ENCODE measurements at regions not wholly inside any gene's neighbourhood (a gene's known extent, or its start where the extent isn't known, plus 50 kb on each side); places are given as distances from the start of the nearest gene placed in this dataset.
"Not testable (repeated sequence)": the region's sequence is repeated elsewhere in the genome, so short reads cannot be mapped to it uniquely, and the experiment has no call there.

DNA sequence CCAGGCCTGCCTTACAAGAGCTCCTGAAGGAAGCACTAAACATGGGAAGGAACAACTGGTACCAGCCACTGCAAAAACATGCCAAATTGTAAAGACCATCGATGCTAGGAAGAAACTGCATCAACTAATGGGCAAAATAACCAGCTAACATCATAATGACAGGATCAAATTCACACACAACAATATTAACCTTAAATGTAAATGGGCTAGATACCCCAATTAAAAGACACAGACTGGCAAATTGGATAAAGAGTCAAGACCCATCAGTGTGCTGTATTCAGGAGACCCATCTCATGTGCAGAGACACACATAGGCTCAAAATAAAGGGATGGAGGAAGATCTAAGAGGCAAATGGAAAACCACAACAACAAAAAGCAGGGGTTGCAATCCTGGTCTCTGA is 75.8 kb downstream of the ELAPOR2 start:
- RAD21 ChIA-PET (ENCODE audit: low non-redundant PET in 1 of 2, low total read pairs in 2 of 2, uncharacterized antibody in 2 of 2, unreplicated experiment in 2 of 2), result not testable (repeated sequence)

DNA sequence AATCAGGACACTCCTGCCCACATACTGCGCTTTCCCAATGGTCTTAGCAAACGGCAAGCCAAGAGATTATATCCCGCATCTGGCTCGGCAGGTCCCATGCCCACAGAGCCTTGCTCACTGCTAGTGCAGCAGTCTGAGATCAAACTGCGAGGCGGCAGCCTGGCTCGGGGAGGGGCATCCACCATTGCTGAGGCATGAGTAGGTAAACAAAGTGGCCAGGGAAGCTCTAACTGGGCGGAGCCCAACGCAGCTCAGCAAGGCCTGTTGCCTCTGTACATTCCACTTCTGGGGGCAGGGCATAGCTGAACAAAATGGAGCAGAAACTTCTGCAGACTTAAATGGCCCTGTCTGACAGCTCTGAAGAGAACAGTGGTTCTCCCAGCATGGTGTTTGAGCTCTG is 77.5 kb downstream of the ELAPOR2 start:
- RAD21 ChIA-PET (ENCODE audit: low non-redundant PET in 1 of 2, low total read pairs in 2 of 2, uncharacterized antibody in 2 of 2, unreplicated experiment in 2 of 2); POLR2A ChIA-PET: not testable (repeated sequence)

More for the DNA sequence above, 75.8 kb downstream of the ELAPOR2 start:
- H3K9me2 ChIP-seq (ENCODE audit: insufficient read depth); H3K4me3 ChIP-seq (replicated peaks in 1 of 2; ENCODE audit: low read depth in 1 of 2, low read length in 2 of 2); DNase-seq (ENCODE audit: low read depth, low spot score); H3K27me3 ChIP-seq (ENCODE audit: insufficient read depth, low read length); H3K27ac ChIP-seq (ENCODE audit: low read depth, low read length); intact Hi-C loops (cut with micrococcal nuclease); H3K4me2 ChIP-seq (ENCODE audit: low read length); H2AFZ ChIP-seq (ENCODE audit: low read depth, low read length, poor library complexity, severe bottlenecking); H3K9ac ChIP-seq (ENCODE audit: low read length); H3K4me1 ChIP-seq (ENCODE audit: control insufficient read depth in 1 of 2, insufficient read depth in 2 of 2, low read length in 2 of 2); CTCF ChIA-PET; BruUV-seq (replicated peaks); ATAC-seq; POLR2A ChIA-PET; H3K9me3 ChIP-seq (ENCODE audit: control insufficient read depth in 1 of 2, insufficient read depth in 1 of 2, low read depth in 1 of 2, low read length in 2 of 2); H4K20me1 ChIP-seq (ENCODE audit: insufficient read depth); H3K79me2 ChIP-seq (ENCODE audit: insufficient read depth, low read length); H3K36me3 ChIP-seq (ENCODE audit: control insufficient read depth in 1 of 2, insufficient read depth in 2 of 2, low read length in 2 of 2): not testable (repeated sequence)

GRCh38 chr7:86981127-86981526 is 78.3 kb downstream of the ELAPOR2 start:
- H4K20me1 ChIP-seq (ENCODE audit: insufficient read depth), result no peaks in the 10 kb centered on the region
- POLR2A ChIA-PET, result no interaction called here
- H3K27ac ChIP-seq (ENCODE audit: low read depth, low read length), result no peak overlapping the region
- ATAC-seq (no peak), DNase-seq (ENCODE audit: low read depth, low spot score) (no peak)
- CTCF ChIA-PET, result no interaction called here
- H2AFZ ChIP-seq (ENCODE audit: low read depth, low read length, poor library complexity, severe bottlenecking), result no peak overlapping the region
- no TSS peak for BruUV-seq (replicated peaks)
- RAD21 ChIA-PET (ENCODE audit: low non-redundant PET in 1 of 2, low total read pairs in 2 of 2, uncharacterized antibody in 2 of 2, unreplicated experiment in 2 of 2), result no interaction called here
- H3K4me3 ChIP-seq (replicated peaks in 1 of 2; ENCODE audit: low read depth in 1 of 2, low read length in 2 of 2), result no peak overlapping the region
- no peaks in the 10 kb centered on the region for H3K4me1 ChIP-seq (ENCODE audit: control insufficient read depth in 1 of 2, insufficient read depth in 2 of 2, low read length in 2 of 2)
- H3K27me3 ChIP-seq (ENCODE audit: insufficient read depth, low read length), result no peaks in the 10 kb centered on the region
- no peak overlapping the region for H3K4me2 ChIP-seq (ENCODE audit: low read length)
- no peaks in the 10 kb centered on the region for H3K9me2 ChIP-seq (ENCODE audit: insufficient read depth)
- H3K9ac ChIP-seq (ENCODE audit: low read length), result no peak overlapping the region
- H3K9me3 ChIP-seq (ENCODE audit: control insufficient read depth in 1 of 2, insufficient read depth in 1 of 2, low read depth in 1 of 2, low read length in 2 of 2), result no peaks in the 10 kb centered on the region
- no peaks in the 10 kb centered on the region for H3K36me3 ChIP-seq (ENCODE audit: control insufficient read depth in 1 of 2, insufficient read depth in 2 of 2, low read length in 2 of 2)
- intact Hi-C loops (cut with micrococcal nuclease), result no loop called here
- H3K79me2 ChIP-seq (ENCODE audit: insufficient read depth, low read length), result no peaks in the 10 kb centered on the region; the same call in 1 of the 2 replicates
- no peak for TF ChIP-seq SRF (IDR thresholded peaks at IDR 0.05; ENCODE audit: low read depth)
- TF ChIP-seq, protein P1, sequence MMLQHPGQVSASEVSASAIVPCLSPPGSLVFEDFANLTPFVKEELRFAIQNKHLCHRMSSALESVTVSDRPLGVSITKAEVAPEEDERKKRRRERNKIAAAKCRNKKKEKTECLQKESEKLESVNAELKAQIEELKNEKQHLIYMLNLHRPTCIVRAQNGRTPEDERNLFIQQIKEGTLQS (IDR thresholded peaks at IDR 0.05), result no peak
- no peak for TF ChIP-seq POLR2AphosphoS5 (IDR thresholded peaks at IDR 0.05; ENCODE audit: low read depth, low read length)
- TF ChIP-seq RAD21 (IDR thresholded peaks at IDR 0.05; ENCODE audit: low read depth), result no peak
- no peak for TF ChIP-seq EZH2phosphoT487 (IDR thresholded peaks at IDR 0.05; ENCODE audit: borderline replicate concordance)
- TF ChIP-seq POLR2A (IDR thresholded peaks at IDR 0.05; ENCODE audit: borderline replicate concordance, extremely low read depth, insufficient read depth, insufficient read length), result no peak
- no peak for TF ChIP-seq MAX (IDR thresholded peaks at IDR 0.05)
- TF ChIP-seq SP1 (IDR thresholded peaks at IDR 0.05; ENCODE audit: low read depth), result no peak
- no peak for TF ChIP-seq YY1 (IDR thresholded peaks at IDR 0.05; ENCODE audit: extremely low read depth, insufficient replicate concordance, low read depth, low read length)
- no peak for TF ChIP-seq ELF1 (IDR thresholded peaks at IDR 0.05; ENCODE audit: borderline replicate concordance, low read depth)
- no peak for TF ChIP-seq FOSL1 (IDR thresholded peaks at IDR 0.05; ENCODE audit: low read depth)
- TF ChIP-seq JUND (IDR thresholded peaks at IDR 0.05), result no peak
- TF ChIP-seq REST (IDR thresholded peaks at IDR 0.05; ENCODE audit: low read depth), result no peak

More for the DNA sequence above, 77.5 kb downstream of the ELAPOR2 start:
- H4K20me1 ChIP-seq (ENCODE audit: insufficient read depth); H3K4me2 ChIP-seq (ENCODE audit: low read length); H3K9me2 ChIP-seq (ENCODE audit: insufficient read depth); H3K27me3 ChIP-seq (ENCODE audit: insufficient read depth, low read length); H3K27ac ChIP-seq (ENCODE audit: low read depth, low read length); H3K4me1 ChIP-seq (ENCODE audit: control insufficient read depth in 1 of 2, insufficient read depth in 2 of 2, low read length in 2 of 2); DNase-seq (ENCODE audit: low read depth, low spot score); H3K79me2 ChIP-seq (ENCODE audit: insufficient read depth, low read length); BruUV-seq (replicated peaks); H3K9me3 ChIP-seq (ENCODE audit: control insufficient read depth in 1 of 2, insufficient read depth in 1 of 2, low read depth in 1 of 2, low read length in 2 of 2); H2AFZ ChIP-seq (ENCODE audit: low read depth, low read length, poor library complexity, severe bottlenecking); ATAC-seq; intact Hi-C loops (cut with micrococcal nuclease); H3K36me3 ChIP-seq (ENCODE audit: control insufficient read depth in 1 of 2, insufficient read depth in 2 of 2, low read length in 2 of 2); H3K4me3 ChIP-seq (replicated peaks in 1 of 2; ENCODE audit: low read depth in 1 of 2, low read length in 2 of 2); H3K9ac ChIP-seq (ENCODE audit: low read length); CTCF ChIA-PET: not testable (repeated sequence)

Measured in HCT116 (cell line).